ENCODE measurements at regions not wholly inside any gene's neighbourhood (a gene's known extent, or its start where the extent isn't known, plus 50 kb on each side); places are given as distances from the start of the nearest gene placed in this dataset.
A peak's percentile ranks its signal among the peaks of the same experiment; 100 is the strongest.

DNA sequence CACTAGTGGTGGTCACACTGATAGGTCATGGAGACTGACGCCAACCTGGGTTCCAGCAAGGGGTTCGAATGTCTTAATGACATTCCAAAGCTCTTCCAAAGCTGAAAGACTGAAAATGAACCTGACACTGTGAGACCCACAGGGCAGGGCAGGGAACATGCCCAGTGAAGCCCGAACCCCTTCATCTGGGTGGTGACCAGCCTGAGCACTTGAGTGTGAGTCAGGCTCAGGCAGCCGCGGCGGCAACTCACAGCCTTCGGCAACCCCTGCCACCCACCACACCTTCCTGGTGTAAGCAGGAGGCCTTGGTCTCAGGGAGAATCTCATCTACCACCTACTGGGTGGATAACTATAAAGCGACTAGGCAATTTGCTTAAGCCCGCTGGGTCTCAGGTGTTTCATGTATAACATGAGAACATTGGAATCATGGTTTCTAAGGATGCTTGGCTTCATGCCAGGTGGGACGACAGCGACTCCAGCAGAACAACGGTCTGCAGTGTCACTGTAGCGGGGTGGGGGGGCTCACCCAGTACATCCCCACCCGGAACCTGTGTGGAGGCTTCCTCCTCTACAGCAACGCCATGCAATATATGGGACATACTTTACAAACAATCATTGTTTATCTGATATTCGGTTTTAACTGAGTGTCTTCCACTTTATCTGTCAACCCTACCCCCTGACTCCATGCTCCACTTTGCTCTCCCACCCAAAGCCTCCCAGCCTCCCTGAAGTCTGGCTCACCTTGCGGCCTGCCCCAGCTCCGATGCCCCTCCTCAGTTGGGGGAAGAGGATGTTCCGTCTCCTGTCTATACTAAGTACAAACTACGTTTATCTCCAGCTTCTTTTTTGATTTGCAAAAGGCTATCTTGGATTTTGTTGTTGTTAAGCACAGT lies 125.0 kb upstream of the MEF2A start:
- DNase-seq (ENCODE audit: low read depth in 2 of 2) = no peak

DNA sequence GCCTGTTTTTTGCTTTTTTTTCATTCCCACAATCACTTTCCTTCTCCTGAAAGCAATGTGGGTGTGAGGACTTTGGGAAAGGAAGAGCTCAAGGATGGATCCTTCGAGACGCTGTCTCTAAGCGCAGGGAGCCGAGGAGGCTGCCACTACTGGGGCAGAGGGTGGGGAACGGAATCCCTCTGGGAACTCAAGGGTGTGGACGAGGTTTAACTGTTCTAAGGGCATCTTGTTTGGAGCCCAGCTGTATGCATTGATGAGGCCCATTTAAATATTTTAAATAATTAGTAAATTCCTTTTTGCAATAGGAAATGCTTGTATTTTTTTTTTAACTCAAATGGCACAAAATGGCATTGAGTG lies 124.4 kb upstream of the MEF2A start:
- DNase-seq (ENCODE audit: low read depth in 2 of 2) = no peak

DNA sequence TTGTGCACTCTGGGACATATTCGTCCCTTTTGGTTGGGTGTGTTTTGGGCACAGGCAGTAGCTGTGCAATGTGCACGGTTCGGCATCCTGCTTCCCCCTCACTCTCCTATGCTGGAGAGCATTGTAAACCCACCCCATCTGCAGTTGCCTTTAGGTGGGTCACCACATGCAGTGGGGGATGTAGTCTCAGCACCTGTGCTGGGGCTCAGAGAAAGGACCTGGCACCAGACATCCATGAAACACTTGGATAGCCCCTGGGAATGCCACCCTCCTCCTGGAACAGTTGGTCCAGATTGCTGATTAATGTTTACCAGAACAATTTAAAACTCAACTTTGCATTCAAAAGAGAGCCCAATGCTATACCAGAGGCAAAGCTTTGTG lies 123.9 kb upstream of the MEF2A start:
- no peak for DNase-seq (ENCODE audit: low read depth in 2 of 2)

DNA sequence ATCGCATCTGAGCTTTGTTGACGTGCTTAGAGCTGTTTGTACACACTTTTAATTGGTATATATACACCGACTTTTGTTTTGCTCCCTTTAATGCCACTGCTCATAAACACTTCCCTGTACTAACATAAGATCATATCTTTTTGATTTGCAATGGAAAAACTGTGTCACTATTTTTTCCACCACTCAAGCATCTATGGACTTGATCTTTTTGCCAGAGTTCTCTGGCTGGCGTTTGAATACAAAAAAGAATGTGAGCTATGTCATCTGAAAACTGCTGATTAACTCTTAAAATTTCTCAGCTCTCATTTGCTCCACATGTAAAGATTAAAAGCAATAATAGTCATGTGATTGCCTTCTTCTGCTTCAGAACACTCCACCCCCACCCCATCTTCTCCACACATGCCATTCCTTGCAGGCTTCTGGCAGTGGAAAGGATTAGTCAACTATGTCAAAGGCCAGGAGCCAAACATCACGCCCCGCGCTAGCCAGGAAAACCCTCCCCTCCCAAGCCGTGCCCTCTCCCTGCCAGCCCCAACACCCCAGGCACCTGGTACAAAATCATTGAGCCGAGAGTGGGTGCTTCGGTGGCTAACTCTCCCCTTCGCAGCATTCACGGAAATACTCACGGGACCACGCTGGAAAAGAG lies 123.4 kb upstream of the MEF2A start:
- DNase-seq (ENCODE audit: low read depth in 2 of 2) = no peak

DNA sequence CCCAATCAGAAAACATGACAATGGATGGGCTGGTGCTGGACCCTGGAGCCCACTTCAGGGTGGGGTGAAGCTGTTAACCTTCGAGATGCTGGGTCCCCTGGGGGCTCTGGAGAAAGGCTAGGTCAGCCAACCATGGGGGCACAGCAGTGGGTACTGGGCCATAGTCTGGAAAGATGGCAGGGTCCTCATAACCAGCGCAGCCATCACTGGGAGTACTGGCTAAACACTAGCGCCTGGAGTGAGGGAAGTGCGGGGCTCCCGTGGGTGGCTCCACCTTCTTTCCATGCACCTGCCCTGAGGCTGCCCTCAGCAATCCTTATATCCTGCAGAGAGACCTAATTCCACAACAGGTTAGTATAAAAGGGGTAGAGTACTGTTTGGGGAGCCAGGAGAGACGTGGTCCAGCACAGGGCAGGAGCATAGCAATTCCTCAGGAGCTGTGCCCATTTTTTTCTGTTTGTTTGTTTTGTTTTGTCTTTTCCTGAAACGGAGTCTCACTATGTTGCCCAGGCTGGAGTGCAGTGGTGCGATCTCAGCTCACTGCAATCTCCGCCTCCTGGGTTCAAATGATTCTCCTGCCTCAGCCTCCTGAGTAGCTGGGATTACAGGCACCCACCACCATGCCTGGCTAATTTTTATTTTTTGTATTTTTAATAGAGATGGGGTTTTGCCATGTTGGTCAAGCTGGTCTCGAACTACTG lies 122.6 kb upstream of the MEF2A start:
- DNase-seq (ENCODE audit: low read depth in 2 of 2) = no peak

DNA sequence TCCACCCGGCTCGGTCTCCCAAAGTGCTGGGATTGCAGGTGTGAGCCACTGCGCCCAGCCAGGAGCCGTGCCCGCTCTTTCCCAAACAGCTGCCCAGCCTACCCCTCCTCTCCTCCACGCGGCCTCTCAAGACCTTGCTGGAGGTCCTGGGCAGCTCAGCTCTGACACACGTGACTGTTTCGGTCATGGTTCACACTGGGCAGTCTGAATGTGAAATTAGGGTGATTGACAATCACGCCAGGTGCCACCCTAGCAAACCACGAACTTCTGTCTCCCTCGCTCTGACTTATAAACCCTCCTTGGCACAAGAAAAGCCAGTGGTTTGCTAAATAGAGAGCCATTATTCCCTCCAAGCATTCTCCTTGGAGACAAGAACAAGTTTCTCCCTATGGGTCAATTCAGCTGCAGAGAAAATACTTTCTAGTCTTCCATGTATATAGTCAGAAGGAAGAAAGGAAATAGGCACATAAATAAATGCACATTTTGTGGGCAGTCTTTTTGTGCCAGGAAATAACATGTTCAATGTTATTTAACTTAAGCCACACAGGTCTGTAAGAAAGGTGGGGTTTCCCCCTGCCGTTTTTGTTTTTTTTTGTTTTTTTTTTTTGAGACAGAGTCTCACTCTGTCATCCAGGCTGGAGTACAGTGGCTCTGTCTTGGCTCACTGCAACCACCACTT lies 121.9 kb upstream of the MEF2A start:
- DNase-seq (ENCODE audit: low read depth in 2 of 2) = no peak

DNA sequence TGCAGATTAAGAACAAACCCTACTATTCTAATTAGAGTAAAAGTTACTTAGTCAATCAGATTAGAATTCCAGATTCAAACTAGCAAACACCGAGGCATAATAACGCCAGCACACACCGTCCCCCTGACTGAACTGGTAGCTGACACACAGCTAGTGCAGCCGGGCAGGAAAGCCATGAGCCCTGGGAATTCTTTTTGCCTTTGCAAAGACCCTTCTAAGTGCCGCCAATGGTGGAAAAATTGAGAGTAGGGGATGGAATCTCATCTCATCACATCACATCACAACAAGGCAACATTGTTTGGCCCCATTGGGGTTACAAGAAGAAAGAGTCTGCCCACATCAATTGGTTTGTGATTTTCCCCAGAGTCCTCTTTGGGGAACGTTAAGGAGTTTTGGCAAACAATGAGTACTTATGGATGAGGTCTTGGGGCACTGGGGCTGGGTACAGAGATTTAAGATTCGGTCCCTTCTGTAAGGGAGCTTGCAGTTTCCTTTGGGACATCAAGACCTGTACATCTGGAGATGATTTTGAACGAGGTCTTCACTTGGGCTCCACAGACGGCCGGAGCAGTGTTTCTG lies 120.4 kb upstream of the MEF2A start:
- DNase-seq (ENCODE audit: low read depth in 2 of 2) = no peak

DNA sequence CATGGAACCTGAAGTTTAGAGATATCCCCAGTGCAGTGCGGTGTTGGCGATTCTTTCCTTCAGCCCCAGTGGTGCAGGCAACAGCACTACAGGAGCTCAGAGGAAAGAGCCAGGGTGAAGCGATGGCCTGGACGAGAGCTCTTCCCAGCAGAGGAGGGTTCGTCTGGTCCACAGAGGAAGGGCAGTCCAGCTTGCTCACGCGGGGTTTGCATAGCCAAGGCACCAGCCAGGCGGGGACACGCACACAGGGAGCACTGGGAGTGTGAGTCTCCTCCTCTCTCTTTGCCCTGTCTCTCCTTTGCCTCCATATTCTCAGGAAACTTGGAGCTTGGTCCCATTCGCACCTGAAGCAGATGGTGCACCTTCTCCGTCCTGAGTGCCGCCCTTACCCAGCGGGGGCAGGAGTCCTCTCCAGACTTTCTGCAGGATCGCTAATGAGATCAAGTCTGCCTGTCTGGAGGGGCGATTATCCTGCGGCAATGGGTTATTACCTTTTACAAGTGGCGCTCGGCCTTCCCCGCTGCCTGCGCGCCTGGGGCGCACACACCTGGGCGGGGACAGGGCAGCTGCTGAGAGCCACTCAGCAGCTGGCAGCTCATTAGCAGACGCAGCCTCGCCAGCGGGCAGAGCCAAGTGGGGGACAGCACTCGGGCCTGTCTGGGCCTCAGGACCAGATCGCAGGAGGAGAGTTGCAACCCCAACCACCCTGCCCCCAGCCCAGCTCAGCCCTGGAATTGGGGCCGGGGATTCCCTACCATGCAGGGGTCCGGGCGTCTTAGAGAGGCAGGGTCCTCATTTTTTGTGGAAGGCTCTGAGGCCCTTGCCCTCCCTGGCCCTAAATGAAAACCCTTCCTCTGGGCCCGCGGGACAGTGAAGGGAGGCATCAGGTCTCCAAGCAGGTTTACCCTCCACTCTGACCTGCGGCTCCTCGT lies 119.0 kb upstream of the MEF2A start:
- DNase-seq (ENCODE audit: low read depth in 2 of 2) = no peak

DNA sequence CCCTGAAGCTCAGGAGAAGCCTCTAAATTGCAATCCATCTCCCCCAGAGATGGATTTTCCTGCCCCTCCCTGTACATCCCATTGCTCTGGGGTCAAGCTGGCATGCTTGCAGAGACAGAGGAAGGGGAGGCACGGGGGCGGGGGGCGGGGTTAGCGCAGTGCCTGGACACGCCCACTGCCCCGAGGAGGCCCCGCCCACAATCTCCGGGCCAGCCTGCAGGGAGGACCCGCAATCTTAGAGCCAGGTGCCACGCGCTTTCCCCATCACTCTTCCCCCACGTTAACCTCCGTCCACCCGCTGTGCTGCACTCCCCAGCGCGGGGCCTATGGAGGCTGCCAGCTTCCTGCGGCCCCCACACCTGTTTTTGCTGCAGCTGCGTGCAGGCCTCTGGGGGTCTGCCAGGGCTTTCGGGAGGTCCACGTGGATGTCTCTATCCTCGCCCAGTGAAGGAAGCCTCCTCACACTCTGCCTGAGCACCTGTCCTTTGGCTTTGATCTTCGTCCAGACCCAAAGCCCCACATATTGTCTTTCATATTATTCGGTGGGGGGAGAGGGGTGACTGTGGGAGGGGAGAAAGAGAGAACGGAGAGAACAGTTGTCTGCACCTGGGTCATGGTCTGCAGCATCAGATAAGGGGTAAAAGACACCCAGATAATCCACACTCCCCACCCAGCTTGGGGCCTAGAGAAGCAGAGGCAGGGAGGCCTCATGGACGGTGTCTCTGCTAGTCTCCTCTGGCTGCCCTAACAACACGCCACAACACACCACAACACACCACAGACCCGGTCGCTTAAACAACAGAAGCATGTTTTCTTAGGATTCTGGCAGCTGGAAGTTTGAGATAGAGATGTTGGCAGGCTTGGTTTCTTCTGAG lies 118.0 kb upstream of the MEF2A start:
- no peak for DNase-seq (ENCODE audit: low read depth in 2 of 2)

DNA sequence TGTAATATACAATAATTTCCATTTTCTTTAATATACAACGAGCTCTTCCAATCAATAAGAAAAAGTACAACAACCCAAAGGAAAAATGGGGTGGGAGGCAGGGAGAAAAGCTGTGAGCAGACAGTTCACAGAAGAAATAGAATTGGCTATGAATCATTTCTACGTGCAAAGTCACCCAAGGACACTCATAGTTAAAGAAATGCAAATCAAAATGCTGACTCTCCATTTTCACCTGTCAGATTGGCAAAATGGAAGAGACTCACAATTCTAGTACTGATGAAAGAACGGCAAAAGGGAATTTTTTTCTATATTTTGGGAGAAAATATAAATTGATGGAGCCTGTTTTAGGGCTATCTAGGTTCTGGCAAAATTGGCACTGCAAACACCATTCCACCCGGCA lies 116.3 kb upstream of the MEF2A start:
- no peak for DNase-seq (ENCODE audit: low read depth in 2 of 2)

DNA sequence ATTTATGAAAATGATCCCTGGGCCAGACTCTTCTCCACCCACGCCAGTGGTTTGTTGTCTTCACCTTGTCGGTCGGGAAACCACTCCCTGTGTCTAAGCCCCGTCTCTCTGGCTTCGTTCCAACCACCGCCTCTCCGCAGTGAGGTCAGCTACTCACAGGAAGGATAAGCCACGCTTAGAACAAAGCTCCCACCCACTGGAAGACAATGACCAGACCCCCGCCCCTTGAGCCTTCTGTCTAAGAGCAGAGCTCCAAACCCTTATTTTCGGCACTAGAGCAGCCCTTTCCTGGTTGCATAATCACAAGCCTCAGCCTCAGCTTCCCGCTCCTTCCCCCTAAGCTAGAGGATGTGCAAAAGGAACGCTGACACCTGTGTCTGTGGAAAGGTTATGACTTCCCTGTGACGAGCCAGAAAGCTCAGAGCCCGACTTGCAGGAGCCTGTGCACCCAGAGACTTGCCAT lies 114.9 kb upstream of the MEF2A start:
- peak; percentile 66 to 72 for DNase-seq (ENCODE audit: low read depth in 2 of 2)

DNA sequence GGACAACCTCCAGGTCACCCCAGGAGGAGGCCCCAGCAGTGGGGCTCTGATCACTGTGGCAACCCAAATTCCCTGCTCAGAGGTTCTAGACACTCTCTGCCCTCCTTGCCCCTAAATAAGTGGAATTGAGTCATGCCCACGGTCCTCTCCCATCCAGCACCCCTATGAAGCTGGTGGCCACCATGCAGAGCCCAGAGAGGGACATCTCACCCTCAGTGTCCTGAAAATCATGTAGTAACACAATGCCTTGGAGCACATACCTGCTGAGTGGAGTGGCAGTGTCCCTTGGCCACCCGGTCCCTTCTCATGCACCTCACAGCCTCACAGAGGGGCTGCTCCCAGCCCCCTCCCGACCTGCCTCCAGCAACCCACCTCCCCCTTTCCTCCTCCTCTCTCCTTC lies 114.3 kb upstream of the MEF2A start:
- no peak for DNase-seq (ENCODE audit: low read depth in 2 of 2)

DNA sequence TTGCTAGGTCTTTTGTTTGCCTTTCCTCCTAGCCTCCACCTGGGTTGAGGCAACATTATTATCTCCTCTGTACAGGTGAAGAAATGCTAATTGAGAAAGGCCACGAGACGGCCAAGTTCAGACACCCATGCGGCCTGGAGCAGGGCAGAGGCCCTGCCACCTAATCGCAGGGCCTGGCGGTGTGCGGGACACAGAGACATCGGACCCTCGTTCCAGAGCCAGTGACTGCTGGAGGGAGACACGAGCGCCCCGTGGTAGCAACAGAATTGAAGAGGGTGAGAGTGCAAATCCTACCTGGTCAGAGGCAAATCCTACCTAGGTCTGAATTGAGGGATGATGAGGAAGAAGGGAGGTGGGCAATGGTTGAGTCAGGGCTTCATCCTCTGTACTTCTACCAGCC lies 113.8 kb upstream of the MEF2A start:
- no peak for DNase-seq (ENCODE audit: low read depth in 2 of 2)

DNA sequence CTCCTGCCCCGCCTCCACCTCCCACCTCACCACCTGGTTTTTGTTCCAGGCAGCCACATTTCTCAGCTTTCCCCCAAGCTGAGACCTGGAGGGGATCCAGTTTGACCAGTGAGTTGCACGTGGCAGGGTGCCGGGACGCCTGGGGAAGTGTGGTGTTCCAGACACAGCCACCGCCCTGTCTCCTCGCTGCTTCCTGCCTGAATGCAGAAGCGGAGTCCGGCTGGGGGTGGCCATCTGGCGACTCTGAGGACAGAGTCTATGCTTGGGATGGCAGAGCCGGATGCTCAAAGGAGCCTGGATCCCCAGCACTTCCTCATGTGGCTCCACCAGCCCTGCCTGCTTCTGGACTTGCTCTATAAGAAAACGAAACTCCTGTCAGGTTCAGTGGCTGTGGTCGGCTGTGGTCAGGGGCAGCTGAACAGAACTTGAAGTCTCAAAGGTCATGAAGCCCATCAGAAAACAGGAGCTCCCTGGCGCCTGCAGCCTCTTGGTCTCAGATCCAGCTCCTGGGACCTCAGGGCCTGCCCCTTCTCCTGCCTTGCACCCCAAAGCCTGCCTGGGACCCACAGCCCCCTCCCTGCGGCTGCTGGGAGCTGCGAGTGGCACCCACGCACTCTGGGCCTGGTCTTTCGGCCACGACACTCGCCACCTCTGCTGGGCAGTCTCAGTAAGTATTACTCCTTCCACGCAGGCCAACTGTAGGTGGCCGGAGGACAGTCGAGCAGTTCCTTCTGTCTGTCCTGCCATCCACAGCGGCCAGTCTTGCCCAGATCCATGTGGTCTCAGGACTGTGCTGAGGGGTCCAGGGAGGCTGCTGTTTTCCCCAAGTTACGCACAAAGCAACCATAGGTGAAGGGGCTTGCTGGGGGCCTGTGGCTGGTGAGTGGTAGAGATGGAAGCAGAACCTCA lies 112.8 kb upstream of the MEF2A start:
- no peak for DNase-seq (ENCODE audit: low read depth in 2 of 2)

DNA sequence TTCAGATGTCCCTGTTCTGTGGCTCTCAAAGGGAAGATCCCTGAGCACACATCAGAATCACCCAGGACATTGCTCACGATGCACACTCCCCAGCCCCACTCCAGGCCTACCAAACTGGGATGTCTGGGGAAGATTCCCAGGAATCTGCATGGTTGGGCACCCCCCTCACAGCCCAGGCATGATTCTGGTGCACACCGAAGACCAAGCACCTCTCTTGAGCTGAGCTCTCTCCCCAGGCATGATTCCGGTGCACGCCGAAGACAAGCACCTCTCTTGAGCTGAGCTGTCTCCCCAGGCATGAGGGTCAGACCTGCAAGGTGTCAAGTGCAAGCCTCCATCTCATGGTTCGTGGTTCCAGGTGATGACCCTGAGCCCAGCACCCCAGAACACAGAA lies 112.2 kb upstream of the MEF2A start:
- no peak for DNase-seq (ENCODE audit: low read depth in 2 of 2)

DNA sequence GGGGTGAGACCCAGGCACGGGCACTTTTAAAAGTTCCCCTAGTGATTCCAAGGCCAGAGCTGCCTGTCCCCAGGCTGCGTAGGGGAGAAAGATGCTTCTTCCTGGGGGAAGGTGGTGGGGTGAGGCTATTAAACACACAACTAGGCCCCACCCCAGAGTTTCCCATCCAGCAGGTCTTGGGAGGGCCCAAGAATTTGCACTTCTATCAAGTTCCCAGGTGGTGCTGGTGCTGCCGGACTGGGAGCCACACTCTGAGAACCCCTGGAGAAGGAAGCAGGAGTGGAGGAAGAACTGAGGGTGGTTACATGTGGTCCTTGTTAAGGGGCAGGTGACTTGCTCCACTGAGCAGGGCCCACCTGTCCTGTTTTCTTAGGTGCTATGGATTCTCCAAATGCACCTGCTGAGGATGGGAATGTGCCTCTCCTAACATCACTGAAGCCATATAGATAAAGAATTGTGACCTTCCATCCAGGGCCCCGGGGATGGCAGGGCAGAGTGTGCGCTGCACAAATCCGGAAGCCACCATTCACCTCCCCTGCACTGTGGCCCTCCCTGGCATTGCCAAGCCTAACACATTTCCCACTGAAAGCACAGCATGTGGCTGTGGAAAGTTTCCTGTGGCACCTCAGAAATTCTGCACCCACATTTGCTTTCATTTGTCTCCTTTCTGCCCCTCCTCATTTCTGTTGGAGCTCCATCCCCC lies 111.5 kb upstream of the MEF2A start:
- no peak for DNase-seq (ENCODE audit: low read depth in 2 of 2)

DNA sequence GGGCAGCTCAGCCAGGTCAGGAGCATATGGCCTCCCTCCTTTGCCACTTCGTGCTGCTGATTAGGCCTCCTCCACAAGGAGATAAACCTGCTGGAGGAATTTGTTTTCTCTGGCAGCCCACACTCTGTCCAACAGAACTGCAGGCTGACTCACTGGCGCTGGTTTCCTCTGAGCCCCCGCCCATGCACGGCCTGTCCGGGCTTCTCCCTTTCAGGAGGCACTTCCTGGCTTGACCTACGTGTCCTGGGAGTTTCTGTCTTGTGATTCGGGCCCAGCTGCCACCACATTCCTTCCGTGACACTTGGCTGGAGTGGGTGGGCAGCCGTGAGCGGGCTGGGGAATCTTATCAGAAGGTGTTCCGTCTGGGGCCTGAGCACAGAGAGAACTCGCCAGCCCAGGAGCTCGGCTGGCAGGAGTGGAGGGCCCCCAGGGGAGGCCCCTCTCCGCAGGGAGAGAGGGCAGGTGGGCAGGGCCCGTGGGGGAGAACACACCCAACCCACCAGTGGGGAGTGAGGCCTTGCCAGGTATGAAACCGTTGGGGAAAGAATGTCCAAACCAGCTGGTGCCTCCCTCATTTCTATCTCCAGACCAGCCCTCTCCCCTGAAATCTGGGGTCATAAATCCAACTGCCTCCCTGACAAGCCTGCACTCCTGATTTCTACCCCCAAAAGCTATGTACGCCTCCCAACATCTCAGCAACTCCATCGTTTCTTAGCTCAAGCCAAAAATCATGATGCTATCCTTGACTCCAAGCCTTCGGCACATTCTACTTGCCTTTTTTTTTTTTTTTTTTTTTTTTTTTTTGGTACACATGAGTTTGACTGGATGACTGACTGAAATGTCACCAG lies 110.6 kb upstream of the MEF2A start:
- no peak for DNase-seq (ENCODE audit: low read depth in 2 of 2)

Measured in stimulated activated CD8-positive, alpha-beta memory T cell treated with anti-CD3 and anti-CD28 coated beads, Interleukin-15, amount 100 ng/mL, for 48 hours (primary cell).